ENCODE measurements at regions not wholly inside any gene's neighbourhood (a gene's known extent, or its start where the extent isn't known, plus 50 kb on each side); places are given as distances from the start of the nearest gene placed in this dataset.

GRCh38 chr2:129806990-129807389 is 172.5 kb upstream of the RAB6C start:
- TF ChIP-seq CTCF (IDR thresholded peaks at IDR 0.05) = no peak
- TF ChIP-seq POLR2AphosphoS5 (IDR thresholded peaks at IDR 0.05) = no peak
- no peak for TF ChIP-seq POLR2A (IDR thresholded peaks at IDR 0.05)

Measured in prostate gland (tissue), 2 donors.